Trophoblast cell (in vitro differentiated cells and primary cell): ENCODE measurements at regions not wholly inside any gene's neighbourhood (a gene's known extent, or its start where the extent isn't known, plus 50 kb on each side); places are given as distances from the start of the nearest gene placed in this dataset.

Experiments used
- DNase-seq, 2 donors: peaks; one replicate each; pipeline ENCODE4 v3.0.0-alpha.2; 2016
- H2AFZ ChIP-seq: 2 replicates; pipeline ENCODE4 v1.6.1; 2013; ENCODE audit warnings: low read length, moderate library complexity, mild to moderate bottlenecking; ENCODE audit not compliant: insufficient read depth, poor library complexity
- H2AK5ac ChIP-seq: 2 replicates; pipeline ENCODE4 v1.6.1; 2013; ENCODE audit warnings: mild to moderate bottlenecking, low read length
- H2BK120ac ChIP-seq: 2 replicates; pipeline ENCODE4 v1.6.1; 2013; ENCODE audit warnings: low read length, mild to moderate bottlenecking, moderate library complexity; ENCODE audit not compliant: insufficient read depth, poor library complexity
- H2BK12ac ChIP-seq: 2 replicates; pipeline ENCODE4 v1.6.1; 2013; ENCODE audit warnings: mild to moderate bottlenecking, low read length, moderate library complexity
- H2BK5ac ChIP-seq: 2 replicates; pipeline ENCODE4 v1.6.1; 2013; ENCODE audit warnings: low read length, low read depth, moderate library complexity, mild to moderate bottlenecking; ENCODE audit not compliant: poor library complexity
- H3K14ac ChIP-seq: 2 replicates; pipeline ENCODE4 v1.6.1; 2013; ENCODE audit warnings: mild to moderate bottlenecking, low read length
- H3K18ac ChIP-seq: 2 replicates; pipeline ENCODE4 v1.6.1; 2013; ENCODE audit warnings: mild to moderate bottlenecking, low read length
- H3K23ac ChIP-seq: 2 replicates; pipeline ENCODE4 v1.6.1; 2013; ENCODE audit warnings: low read length
- H3K27ac ChIP-seq: 2 replicates; pipeline ENCODE4 v1.5.1; 2013; ENCODE audit warnings: low read depth, mild to moderate bottlenecking, inconsistent platforms, low read length, moderate library complexity
- H3K27me3 ChIP-seq: 2 replicates; pipeline ENCODE4 v1.6.1; 2013; ENCODE audit warnings: inconsistent platforms, mild to moderate bottlenecking, low read length, moderate library complexity; ENCODE audit not compliant: insufficient read depth
- H3K36me3 ChIP-seq, 2 experiments: 1 replicate in 1 of 2; 2 replicates in 1 of 2; pipeline ENCODE4 v1.6.1; 2013; ENCODE audit warnings: low read length in 2 of 2, mild to moderate bottlenecking in 2 of 2, moderate library complexity in 1 of 2; ENCODE audit not compliant: insufficient read depth in 2 of 2, control insufficient read depth in 1 of 2
- H3K4ac ChIP-seq: 2 replicates; pipeline ENCODE4 v1.6.1; 2013; ENCODE audit warnings: low read depth, mild to moderate bottlenecking, low read length, moderate library complexity
- H3K4me1 ChIP-seq, 2 experiments: 1 replicate in 1 of 2; 2 replicates in 1 of 2; pipeline ENCODE4 v1.6.1; 2013; ENCODE audit warnings: low read length in 2 of 2, mild to moderate bottlenecking in 2 of 2, moderate library complexity in 1 of 2; ENCODE audit not compliant: insufficient read depth in 2 of 2, control insufficient read depth in 1 of 2
- H3K4me2 ChIP-seq: 2 replicates; pipeline ENCODE4 v1.6.1; 2013; ENCODE audit warnings: inconsistent platforms, mild to moderate bottlenecking, low read length, moderate library complexity
- H3K4me3 ChIP-seq: 2 replicates; pipeline ENCODE4 v1.5.1; 2013; ENCODE audit warnings: mild to moderate bottlenecking, low read depth, low read length, inconsistent platforms
- H3K79me1 ChIP-seq: one replicate; pipeline ENCODE4 v1.6.1; 2013; ENCODE audit warnings: low read length
- H3K79me2 ChIP-seq: 2 replicates; pipeline ENCODE4 v1.6.1; 2013; ENCODE audit warnings: low read length, mild to moderate bottlenecking; ENCODE audit not compliant: control insufficient read depth, insufficient read depth, poor library complexity
- H3K9ac ChIP-seq: 2 replicates; pipeline ENCODE4 v1.6.1; 2013; ENCODE audit warnings: mild to moderate bottlenecking, low read length
- H3K9me3 ChIP-seq: 2 replicates; pipeline ENCODE4 v1.6.1; 2013; ENCODE audit warnings: low read depth, mild to moderate bottlenecking, control low read depth, inconsistent platforms, low read length; ENCODE audit not compliant: insufficient read depth
- H4K12ac ChIP-seq: 2 replicates; pipeline ENCODE4 v1.6.1; 2013; ENCODE audit warnings: low read depth, mild to moderate bottlenecking, low read length, moderate library complexity
- H4K8ac ChIP-seq: 2 replicates; pipeline ENCODE4 v1.6.1; 2013; ENCODE audit warnings: low read depth, mild to moderate bottlenecking, low read length, moderate library complexity
- H4K91ac ChIP-seq: one replicate; pipeline ENCODE4 v1.6.1; 2013; ENCODE audit warnings: low read depth, mild to moderate bottlenecking, low read length, moderate library complexity
- WGBS: extraction: QIAGEN DNeasy Blood & Tissue Kit; methylation state at CpG from one replicate; pipeline ENCODE4 v1.1.7; 2013; ENCODE audit warnings: missing lambda C conversion rate; ENCODE audit not compliant: insufficient read length, insufficient coverage; ENCODE audit errors: extremely low coverage; 5-methylcytosine and 5-hydroxymethylcytosine counted together

- Histone ChIP-seq H3K4ac (no peak overlapping the region), H3K9ac (no peak overlapping the region), H3K4me3 (no peak overlapping the region), H3K14ac (no peak overlapping the region), H3K27ac (no peak overlapping the region), H3K4me1 (no peaks in the 10 kb centered on the region), H3K9me3 (peaks cover 37% of the 10 kb centered on the region), H2BK5ac (no peak overlapping the region), H3K79me2 (no peaks in the 10 kb centered on the region), H4K91ac (no peak overlapping the region), H3K23ac (no peak overlapping the region), H2AK5ac (no peak overlapping the region), H3K18ac (no peak overlapping the region), H4K12ac (no peak overlapping the region), H3K79me1 (no peaks in the 10 kb centered on the region), H2BK120ac (no peak overlapping the region), H3K4me2 (no peak overlapping the region), H3K36me3 (no peaks in the 10 kb centered on the region), H3K27me3 (no peaks in the 10 kb centered on the region), H2AFZ (no peak overlapping the region), H2BK12ac (no peak overlapping the region), H4K8ac (no peak overlapping the region)
- no CpG with 5 or more reads among the region's 9 CpGs for WGBS
- no peak for DNase-seq
Observed at GRCh38 chr22:47610764-47611163, 848.3 kb downstream of the TBC1D22A start.

- Histone ChIP-seq H3K79me1 (no peaks in the 10 kb centered on the region), H2BK120ac (no peak overlapping the region), H3K4ac (no peak overlapping the region), H3K23ac (no peak overlapping the region), H3K4me1 (no peaks in the 10 kb centered on the region), H2BK5ac (no peak overlapping the region), H3K36me3 (no peaks in the 10 kb centered on the region), H3K14ac (no peak overlapping the region), H3K18ac (no peak overlapping the region), H3K27me3 (no peaks in the 10 kb centered on the region), H3K4me2 (no peak overlapping the region), H3K79me2 (no peaks in the 10 kb centered on the region), H4K8ac (no peak overlapping the region), H3K9me3 (peaks cover 41% of the 10 kb centered on the region), H4K12ac (no peak overlapping the region), H3K9ac (no peak overlapping the region), H2AFZ (no peak overlapping the region), H2BK12ac (no peak overlapping the region), H3K27ac (no peak overlapping the region), H4K91ac (no peak overlapping the region), H2AK5ac (no peak overlapping the region), H3K4me3 (no peak overlapping the region)
- DNase-seq: no peak
- WGBS: no CpG with 5 or more reads among the region's 12 CpGs
Observed at GRCh38 chr22:47610281-47610680, 847.8 kb downstream of the TBC1D22A start.

- no peak overlapping the region for H4K12ac ChIP-seq
- no peaks in the 10 kb centered on the region for H3K27me3 ChIP-seq
- H3K14ac ChIP-seq: no peak overlapping the region
- H3K9me3 ChIP-seq: peaks cover 42% of the 10 kb centered on the region
- H3K4me3 ChIP-seq: no peak overlapping the region
- no peaks in the 10 kb centered on the region for H3K79me1 ChIP-seq
- no peaks in the 10 kb centered on the region for H3K4me1 ChIP-seq
- no peak overlapping the region for H3K4me2 ChIP-seq
- DNase-seq: no peak
- H3K36me3 ChIP-seq: no peaks in the 10 kb centered on the region
- no CpG with 5 or more reads among the region's 13 CpGs for WGBS
- no peak overlapping the region for H3K4ac ChIP-seq
- no peak overlapping the region for H2BK12ac ChIP-seq
- no peak overlapping the region for H2AFZ ChIP-seq
- H3K23ac ChIP-seq: no peak overlapping the region
- no peak overlapping the region for H2AK5ac ChIP-seq
- no peaks in the 10 kb centered on the region for H3K79me2 ChIP-seq
- H2BK5ac ChIP-seq: no peak overlapping the region
- H2BK120ac ChIP-seq: no peak overlapping the region
- H3K27ac ChIP-seq: no peak overlapping the region
- no peak overlapping the region for H3K9ac ChIP-seq
- no peak overlapping the region for H4K8ac ChIP-seq
- H3K18ac ChIP-seq: no peak overlapping the region
- no peak overlapping the region for H4K91ac ChIP-seq
Observed at GRCh38 chr22:47609653-47610052, 847.2 kb downstream of the TBC1D22A start.

- H3K14ac ChIP-seq: no peak overlapping the region
- no CpG with 5 or more reads among the region's 3 CpGs for WGBS
- no peak overlapping the region for H2AK5ac ChIP-seq
- no peaks in the 10 kb centered on the region for H3K79me1 ChIP-seq
- no peak overlapping the region for H4K12ac ChIP-seq
- no peak overlapping the region for H4K91ac ChIP-seq
- no peak overlapping the region for H2BK5ac ChIP-seq
- H3K27ac ChIP-seq: no peak overlapping the region
- H2AFZ ChIP-seq: no peak overlapping the region
- H3K79me2 ChIP-seq: no peaks in the 10 kb centered on the region
- peaks cover 44% of the 10 kb centered on the region for H3K9me3 ChIP-seq
- no peak overlapping the region for H2BK12ac ChIP-seq
- H3K4me1 ChIP-seq: no peaks in the 10 kb centered on the region
- no peak overlapping the region for H4K8ac ChIP-seq
- H3K4me2 ChIP-seq: no peak overlapping the region
- H2BK120ac ChIP-seq: no peak overlapping the region
- H3K36me3 ChIP-seq: no peaks in the 10 kb centered on the region
- H3K18ac ChIP-seq: no peak overlapping the region
- no peak overlapping the region for H3K4me3 ChIP-seq
- DNase-seq: no peak
- H3K27me3 ChIP-seq: no peaks in the 10 kb centered on the region
- H3K4ac ChIP-seq: no peak overlapping the region
- H3K23ac ChIP-seq: no peak overlapping the region
- H3K9ac ChIP-seq: no peak overlapping the region
Observed at GRCh38 chr22:47608421-47608820, 846.0 kb downstream of the TBC1D22A start.
